GM21717 (cell line): ENCODE measurements at regions not wholly inside any gene's neighbourhood (a gene's known extent, or its start where the extent isn't known, plus 50 kb on each side); places are given as distances from the start of the nearest gene placed in this dataset.

Source experiments
- ATAC-seq: cut with Tn5 transposase; IDR thresholded peaks from one replicate; pipeline ENCODE4 v1.9.1; 2021; ENCODE audit warnings: mild to moderate bottlenecking, moderate library complexity; ENCODE audit not compliant: unreplicated experiment

DNA sequence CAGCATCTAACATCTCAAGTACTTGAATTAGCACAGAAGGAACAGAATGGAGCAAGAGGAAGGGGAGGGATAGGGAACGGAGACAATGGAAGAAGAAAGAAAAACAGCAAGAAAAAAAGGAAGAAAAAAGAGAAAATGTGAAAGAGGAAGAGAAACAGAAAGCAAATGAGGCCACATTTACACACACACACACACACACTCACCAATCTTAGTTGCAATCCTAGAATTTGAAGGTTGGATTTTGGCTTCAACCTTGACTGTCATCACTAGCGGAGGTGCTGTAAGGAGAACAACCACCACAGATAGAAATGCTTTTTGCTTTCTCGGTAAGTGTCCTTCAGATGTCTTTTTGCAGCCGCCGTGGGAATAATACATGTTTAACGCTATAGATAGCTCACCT lies 327.1 kb upstream of the NWD2 start:
- ATAC-seq = no peak

GRCh38 chr4:36919721-36920120 lies 324.8 kb upstream of the NWD2 start:
- ATAC-seq = no peak

GRCh38 chr4:36921476-36922216 lies 322.9 kb upstream of the NWD2 start:
- no peak for ATAC-seq

GRCh38 chr4:36930562-36931111 lies 313.9 kb upstream of the NWD2 start:
- no peak for ATAC-seq

DNA sequence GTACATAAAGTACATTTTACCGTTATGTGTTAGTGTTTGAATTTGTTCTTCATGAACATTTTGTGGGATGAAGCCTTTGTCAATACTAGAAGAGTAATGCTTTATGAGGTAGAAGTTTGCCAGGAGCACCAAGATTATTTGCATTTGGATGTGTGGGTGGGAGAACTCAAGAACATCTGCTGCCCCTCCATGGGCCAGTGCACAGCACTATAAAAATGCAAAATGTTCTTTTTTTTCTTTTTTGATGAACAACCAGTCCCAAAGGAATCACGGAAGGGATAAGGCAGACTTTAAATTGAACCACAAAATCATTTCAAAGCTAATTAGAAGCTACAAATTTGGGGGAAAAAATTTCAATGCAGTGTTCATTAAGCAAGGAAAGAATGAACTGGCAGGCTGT lies 300.3 kb upstream of the NWD2 start:
- ATAC-seq = no peak

- ATAC-seq = no peak
These were observed 283.1 kb upstream of the NWD2 start for GRCh38 chr4:36961420-36961819.

- no peak for ATAC-seq
These were observed 277.6 kb upstream of the NWD2 start for GRCh38 chr4:36966756-36967460.

DNA sequence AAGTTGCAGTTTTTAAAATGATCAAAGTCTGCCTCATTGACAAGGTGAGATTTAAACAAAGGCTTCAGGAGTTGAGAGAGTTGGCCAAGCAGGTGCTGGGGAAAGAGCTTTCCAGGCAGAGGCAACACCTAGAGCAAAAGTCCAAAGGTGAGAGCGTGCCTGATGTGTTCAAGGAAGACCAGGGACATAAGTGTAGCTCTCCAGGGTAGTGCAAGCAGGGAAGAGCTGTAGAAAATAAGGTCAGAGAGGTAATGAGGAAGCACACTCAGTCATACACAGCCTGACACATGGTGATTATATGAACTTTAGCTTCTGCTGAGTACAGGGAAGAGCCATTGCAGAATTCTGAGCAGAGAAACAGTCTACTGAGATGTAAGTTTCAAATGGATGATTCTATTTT lies 265.0 kb upstream of the NWD2 start:
- ATAC-seq = no peak

- ATAC-seq = peak; percentile 83
These were observed 254.2 kb upstream of the NWD2 start for GRCh38 chr4:36990128-36990872.

- ATAC-seq = no peak
These were observed 246.8 kb upstream of the NWD2 start for GRCh38 chr4:36997727-36998126.

DNA sequence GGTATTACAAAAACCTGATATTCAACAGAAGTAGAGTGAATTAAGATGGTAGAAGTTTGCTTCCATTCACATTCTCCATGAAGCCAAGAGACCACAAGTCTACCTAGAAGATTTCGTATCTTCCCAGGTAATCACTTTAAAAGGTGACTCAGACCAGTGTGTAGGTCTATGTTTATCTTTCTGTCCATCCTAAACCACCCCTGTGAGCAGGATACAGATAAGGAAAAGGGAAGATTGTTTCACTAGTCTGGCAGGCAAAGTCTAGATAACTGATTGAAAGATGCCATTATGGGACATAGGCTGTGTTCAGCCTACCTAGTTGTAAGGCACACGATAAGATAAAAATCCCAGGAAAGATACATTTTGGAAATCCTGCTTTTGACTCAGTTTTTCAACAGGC lies 244.3 kb upstream of the NWD2 start:
- ATAC-seq = no peak

GRCh38 chr4:37001688-37002436 lies 242.7 kb upstream of the NWD2 start:
- ATAC-seq = no peak

DNA sequence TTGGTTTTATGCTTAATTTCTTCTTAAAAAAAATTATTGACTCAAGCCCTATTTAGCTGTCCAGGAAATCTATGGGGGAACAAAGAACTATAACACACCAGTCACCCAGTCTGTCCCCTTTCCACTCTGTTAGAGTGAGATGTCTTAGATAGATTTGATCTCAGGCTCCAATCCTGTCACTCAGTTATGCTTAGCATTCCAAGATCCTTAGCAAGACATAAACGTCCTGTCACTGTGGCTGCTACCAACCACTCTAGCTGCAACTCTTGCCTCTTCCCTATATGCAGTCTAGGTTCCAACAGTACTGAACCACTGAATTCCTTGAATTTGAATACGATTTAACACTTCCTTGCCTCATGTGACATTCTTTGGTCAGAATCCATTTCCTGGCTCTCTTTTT lies 241.9 kb upstream of the NWD2 start:
- no peak for ATAC-seq

DNA sequence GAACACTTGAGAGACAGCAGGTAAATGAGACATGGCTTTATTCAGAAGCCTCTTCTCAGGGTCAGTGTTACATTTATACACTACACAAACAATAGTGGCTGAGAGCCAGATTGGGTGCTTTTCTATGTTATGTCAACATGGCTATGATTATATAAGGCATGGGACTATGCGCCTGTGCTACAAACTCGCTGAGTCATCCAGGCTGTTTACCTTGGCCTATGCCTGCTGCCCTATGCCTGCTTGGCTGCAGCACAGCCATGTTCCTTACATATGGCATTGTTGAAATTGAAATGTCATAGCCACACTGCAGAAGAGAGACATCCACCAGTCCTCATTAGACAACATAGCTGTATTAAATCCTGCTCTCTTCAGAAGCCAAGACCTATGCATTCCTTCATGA lies 236.3 kb upstream of the NWD2 start:
- ATAC-seq = no peak

GRCh38 chr4:37014584-37014983 lies 230.0 kb upstream of the NWD2 start:
- ATAC-seq = no peak

DNA sequence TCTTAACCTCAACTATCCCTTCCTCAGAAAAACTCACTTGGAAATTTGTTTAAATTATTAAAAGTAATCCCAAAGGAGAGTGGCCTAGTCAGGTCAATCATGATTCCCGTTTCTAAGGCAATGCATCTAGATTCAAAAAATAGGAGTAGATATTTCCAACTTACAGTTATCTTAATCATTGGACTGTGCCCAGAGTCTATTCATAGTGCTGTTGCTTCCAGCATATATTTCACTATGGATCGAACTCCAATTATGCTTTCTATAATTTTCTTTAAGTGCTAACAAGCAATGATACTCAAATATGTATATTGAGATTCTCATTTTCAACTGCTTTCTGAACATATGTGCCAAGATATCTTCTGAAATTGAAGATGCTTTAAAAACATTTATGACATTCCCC lies 229.2 kb upstream of the NWD2 start:
- no peak for ATAC-seq

- no peak for ATAC-seq
These were observed 221.0 kb upstream of the NWD2 start for GRCh38 chr4:37023504-37023903.

DNA sequence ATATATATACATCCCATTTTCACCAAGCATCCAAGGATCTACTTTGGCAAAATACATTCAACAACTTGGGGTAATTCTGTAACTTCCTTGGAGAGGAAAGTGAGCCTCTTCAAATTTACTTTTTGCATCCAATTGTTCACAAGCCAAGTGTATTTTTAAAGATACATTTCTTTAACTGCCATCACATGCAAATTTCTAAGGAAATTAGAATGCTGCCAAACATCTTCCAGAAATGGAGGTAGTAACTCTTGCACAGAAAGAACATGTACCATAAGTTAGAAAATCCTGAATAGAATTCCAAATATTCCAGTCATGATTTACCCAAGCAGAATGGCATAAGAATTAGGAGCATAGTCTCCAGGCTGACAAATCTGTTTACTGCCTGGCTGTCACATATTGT lies 220.5 kb upstream of the NWD2 start:
- no peak for ATAC-seq

DNA sequence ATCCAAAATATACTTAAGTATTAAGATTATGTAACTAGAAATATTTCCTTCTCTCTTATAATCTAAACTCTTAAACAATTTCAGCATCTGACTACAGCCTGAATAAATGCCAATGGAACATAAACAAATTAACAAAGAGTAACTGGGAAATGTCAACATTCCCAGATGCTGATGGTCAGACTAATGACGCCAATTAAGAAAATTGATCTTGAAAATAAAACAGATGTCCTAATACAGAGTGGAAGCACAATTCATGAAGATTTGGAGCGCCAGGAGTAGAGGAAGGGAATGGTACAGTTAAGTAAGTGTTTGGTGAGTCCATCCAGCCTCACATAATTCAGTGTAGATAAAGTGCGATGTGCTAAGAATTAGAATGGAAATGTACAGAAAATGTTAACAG lies 203.7 kb upstream of the NWD2 start:
- no peak for ATAC-seq

DNA sequence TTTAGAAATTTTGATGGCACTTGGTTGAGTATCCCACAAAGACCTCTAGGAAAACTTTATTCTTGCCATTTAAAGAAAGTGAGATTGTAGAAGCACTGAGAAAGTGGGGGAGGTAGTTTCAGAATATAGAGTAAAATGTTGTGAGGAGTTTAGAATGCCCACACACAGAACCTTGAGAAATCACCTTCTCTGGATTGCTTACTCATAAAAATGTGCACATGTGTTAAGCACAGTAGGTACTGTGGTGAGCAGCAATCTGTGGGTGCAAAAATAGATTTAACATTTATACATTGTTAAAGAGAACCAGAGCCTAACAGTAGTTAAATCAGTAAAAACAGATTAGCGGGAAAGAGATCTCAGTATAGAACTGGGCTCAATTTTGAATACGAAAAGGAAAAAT lies 201.2 kb upstream of the NWD2 start:
- ATAC-seq = no peak

- ATAC-seq = no peak
These were observed 193.4 kb upstream of the NWD2 start for GRCh38 chr4:37051111-37051510.
